Fibroblast of pulmonary artery (primary cell): ENCODE measurements at regions not wholly inside any gene's neighbourhood (a gene's known extent, or its start where the extent isn't known, plus 50 kb on each side); places are given as distances from the start of the nearest gene placed in this dataset.
A peak's percentile ranks its signal among the peaks of the same experiment; 100 is the strongest.

Experiments
- DNase-seq: peaks from one replicate; pipeline ENCODE4 v3.0.0-alpha.2; 2010; ENCODE audit warnings: low read depth
- H3K4me3 ChIP-seq: replicated peaks from 2 replicates; pipeline ENCODE4 v1.5.1; 2011; ENCODE audit warnings: low read depth, mild to moderate bottlenecking, control low read depth, low read length, moderate library complexity
- CTCF ChIP-seq: IDR thresholded peaks from 2 replicates; pipeline ENCODE4 v1.5.1; 2011; ENCODE audit warnings: mild to moderate bottlenecking, control low read depth, low read length, inconsistent platforms; ENCODE audit errors: missing control alignments

- H3K4me3 ChIP-seq: no peak overlapping the region
- DNase-seq: no peak
- no peak for TF ChIP-seq CTCF
Measured at GRCh38 chr18:22860807-22861206, 72.3 kb upstream of the RBBP8 start.

- TF ChIP-seq CTCF: no peak
- H3K4me3 ChIP-seq: no peak overlapping the region
Measured at GRCh38 chr18:22865354-22866116, 67.6 kb upstream of the RBBP8 start.

GRCh38 chr18:22868831-22869230 is 64.3 kb upstream of the RBBP8 start:
- no peak for TF ChIP-seq CTCF
- no peak for DNase-seq
- no peak overlapping the region for H3K4me3 ChIP-seq

More at GRCh38 chr18:22865354-22866116, 67.6 kb upstream of the RBBP8 start:
- no peak for DNase-seq

GRCh38 chr18:22871809-22872525 is 61.2 kb upstream of the RBBP8 start:
- no peak for TF ChIP-seq CTCF
- DNase-seq: peak; percentile 51
- H3K4me3 ChIP-seq: no peak overlapping the region

GRCh38 chr18:22872900-22873537 is 60.1 kb upstream of the RBBP8 start:
- no peak overlapping the region for H3K4me3 ChIP-seq
- DNase-seq: peak; percentile 3

GRCh38 chr18:22879293-22879692 is 53.8 kb upstream of the RBBP8 start:
- TF ChIP-seq CTCF: no peak
- no peak overlapping the region for H3K4me3 ChIP-seq
- DNase-seq: no peak

More at GRCh38 chr18:22872900-22873537, 60.1 kb upstream of the RBBP8 start:
- no peak for TF ChIP-seq CTCF
